HG03097 (cell line): ENCODE measurements at regions not wholly inside any gene's neighbourhood (a gene's known extent, or its start where the extent isn't known, plus 50 kb on each side); places are given as distances from the start of the nearest gene placed in this dataset.

Source experiments
- ATAC-seq: cut with Tn5 transposase; IDR thresholded peaks from one replicate; pipeline ENCODE4 v1.9.1; 2021; ENCODE audit not compliant: unreplicated experiment, low FRiP score

DNA sequence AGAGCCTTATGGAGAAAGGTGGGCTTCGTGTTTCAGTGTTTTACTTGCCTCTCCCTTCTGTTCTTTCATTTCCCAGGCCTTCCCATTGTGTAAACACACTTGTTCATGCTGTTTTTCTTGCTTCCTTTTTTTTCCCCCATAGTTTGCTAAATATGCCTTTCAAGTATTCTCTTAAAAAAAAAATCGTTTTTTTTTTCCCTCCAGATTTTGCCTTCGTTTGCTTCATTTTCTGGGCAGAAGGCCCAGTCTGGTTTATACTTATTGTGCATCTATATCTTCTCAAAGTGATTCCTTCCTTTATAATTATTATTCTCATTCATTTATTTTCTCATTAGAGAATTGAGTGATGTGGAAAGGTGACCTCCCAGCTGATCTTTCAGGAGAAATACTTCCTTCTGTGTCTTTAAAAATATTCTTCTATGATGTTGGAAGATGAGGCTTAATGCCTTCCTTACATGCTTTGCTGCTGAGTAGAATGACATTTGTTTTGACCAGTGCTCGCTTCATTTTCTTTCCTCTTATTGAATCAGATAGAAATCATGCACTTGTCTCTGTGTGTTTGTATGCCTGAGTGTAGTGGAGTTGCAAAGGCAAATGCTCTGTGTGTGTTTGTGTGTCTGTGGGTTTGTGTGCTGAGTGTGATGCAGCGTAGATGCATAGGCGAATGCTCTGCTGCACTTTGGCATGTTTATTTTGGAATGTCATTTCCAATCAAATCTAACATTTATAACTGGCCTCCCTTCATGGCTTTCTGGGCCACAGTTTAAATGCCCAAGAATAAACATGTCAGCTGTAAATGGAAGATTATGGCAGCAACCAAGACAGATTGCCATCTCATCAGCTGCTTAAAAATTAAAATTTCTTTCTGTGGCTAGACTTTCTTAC, 591.4 kb downstream of the FGF9 start:
- ATAC-seq: no peak

- no peak for ATAC-seq
Observed at GRCh38 chr13:22263185-22263584, 592.3 kb downstream of the FGF9 start.

DNA sequence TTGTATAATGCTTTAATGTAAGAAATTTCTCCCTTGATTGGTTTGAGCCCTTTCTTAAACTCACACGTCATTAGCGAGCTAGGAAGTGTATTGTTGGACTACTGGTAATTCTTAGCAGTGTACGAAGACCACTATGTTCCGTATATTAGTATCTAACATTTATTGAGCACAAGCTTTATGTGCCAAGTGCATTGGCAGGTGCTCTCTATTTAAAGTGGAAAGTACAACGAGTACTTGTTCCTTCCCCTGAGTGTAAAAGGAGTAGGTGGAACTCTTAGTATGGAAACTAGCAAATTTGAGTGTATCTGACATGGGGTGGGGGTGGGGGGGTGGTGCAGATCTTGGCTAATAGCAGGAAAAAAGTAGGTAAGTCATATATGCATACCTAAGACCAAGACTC, 594.7 kb downstream of the FGF9 start:
- no peak for ATAC-seq

DNA sequence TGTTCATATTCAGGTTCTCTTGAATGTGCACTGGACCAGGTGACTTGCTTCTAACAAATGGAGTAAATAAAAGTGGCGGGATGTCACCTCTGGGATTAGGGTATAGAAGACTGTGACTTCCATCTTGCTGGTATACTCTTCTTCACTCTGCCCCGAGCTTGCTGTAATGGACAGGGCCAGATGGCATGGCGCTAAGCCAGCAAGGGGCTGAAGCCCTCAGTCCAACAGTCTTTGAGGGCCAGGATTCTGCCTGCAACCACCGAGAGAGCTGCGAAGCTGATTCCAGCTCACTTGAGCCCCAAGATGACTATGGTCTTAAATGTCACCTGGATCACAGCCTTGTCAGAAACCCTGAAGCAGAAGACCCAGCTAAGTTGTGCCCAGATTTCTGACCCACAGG, 600.0 kb downstream of the FGF9 start:
- ATAC-seq: no peak

- no peak for ATAC-seq
Observed at GRCh38 chr13:22271903-22272302, 601.0 kb downstream of the FGF9 start.

GRCh38 chr13:22275393-22275792, 604.5 kb downstream of the FGF9 start:
- ATAC-seq: no peak

- no peak for ATAC-seq
Observed at GRCh38 chr13:22276616-22277015, 605.7 kb downstream of the FGF9 start.

DNA sequence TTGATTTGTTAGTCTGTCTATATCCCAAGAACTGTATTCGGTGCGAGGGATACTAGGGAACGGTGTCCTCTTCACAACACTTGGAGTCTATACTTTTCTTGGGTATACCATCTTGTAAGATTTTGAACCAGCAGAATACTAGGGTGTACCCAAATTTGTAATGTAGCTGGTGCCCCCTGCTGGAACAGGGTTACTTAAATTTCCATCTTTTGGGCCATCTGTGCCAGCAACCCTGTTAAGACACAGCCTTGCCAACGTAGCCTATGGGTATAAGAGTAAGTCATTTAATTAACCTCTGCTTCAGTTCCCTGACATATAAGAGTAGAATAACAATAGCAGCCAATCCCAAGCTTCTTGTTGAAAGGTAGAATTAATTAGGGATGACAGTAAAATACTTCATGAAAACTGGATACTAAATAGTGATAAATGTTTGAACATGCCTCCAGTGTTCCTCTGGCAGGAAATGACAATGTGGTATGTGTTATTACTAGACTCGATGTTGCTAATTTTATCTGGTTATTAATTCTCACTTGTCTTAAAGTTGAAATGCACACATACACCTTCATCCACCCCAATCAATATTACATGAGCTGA, 607.6 kb downstream of the FGF9 start:
- no peak for ATAC-seq

GRCh38 chr13:22285867-22286266, 615.0 kb downstream of the FGF9 start:
- no peak for ATAC-seq

GRCh38 chr13:22286338-22286737, 615.5 kb downstream of the FGF9 start:
- ATAC-seq: no peak

DNA sequence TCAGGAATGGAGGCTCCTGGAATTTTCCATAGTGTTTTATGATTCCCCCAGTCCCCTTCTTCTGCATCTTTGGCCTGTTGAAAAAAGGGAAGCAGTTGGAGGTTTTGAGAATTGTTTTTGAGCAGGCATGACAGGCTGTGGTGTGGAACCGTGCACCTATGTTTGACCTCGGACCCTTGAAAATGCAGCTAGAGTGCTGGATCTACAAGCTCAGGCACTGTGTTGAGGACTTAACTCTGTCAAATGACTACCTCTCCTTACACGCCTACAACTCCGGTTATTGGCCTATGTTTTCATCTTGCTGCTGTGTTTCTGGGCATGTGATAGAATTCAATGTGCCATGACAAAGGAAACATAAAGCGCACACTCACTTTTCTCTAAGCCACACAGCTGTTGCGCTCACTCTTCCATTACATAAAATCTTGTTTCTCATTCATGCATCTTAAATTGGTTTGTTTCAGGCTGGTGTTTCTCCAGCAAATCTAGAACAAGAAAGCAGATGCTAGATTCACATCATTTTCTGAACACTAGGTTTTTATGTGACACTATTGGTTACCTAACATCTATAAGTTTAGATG, 616.6 kb downstream of the FGF9 start:
- ATAC-seq: no peak

- no peak for ATAC-seq
Observed at GRCh38 chr13:22288496-22288895, 617.6 kb downstream of the FGF9 start.

GRCh38 chr13:22289711-22290110, 618.8 kb downstream of the FGF9 start:
- ATAC-seq: no peak

- no peak for ATAC-seq
Observed at GRCh38 chr13:22298530-22298929, 627.7 kb downstream of the FGF9 start.

DNA sequence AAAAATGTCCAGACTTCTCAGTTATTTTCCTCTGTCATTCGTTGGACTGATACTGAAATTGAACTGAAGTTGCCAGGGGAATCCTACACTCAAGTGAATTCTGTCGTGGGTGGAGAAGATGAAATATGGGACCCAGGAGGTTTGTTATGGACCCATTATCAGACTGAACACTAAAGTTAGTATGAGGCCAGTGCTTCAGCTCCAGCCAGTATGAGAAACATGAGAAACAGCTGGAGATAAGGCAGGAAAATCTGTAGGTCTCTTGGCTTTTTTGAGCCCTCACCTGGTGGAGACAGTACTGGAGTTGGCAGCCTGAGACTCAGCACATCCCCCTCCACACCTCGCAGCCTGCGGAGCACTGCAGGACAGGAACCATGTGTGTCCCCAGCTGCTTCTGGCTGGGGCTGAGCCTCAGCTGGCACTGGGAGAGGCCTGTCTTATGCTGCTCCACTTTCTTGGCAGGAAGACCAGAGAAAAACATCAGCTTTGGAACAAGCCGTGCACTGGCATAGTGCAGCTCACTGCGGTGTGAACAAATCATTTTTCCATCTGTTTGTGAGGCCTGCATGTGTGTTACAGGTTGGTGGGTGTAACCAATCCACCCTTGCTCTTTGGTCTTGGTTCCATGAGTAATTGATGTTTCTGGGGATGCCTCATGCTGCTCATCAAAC, 641.0 kb downstream of the FGF9 start:
- no peak for ATAC-seq

GRCh38 chr13:22312405-22312803, 641.5 kb downstream of the FGF9 start:
- no peak for ATAC-seq

DNA sequence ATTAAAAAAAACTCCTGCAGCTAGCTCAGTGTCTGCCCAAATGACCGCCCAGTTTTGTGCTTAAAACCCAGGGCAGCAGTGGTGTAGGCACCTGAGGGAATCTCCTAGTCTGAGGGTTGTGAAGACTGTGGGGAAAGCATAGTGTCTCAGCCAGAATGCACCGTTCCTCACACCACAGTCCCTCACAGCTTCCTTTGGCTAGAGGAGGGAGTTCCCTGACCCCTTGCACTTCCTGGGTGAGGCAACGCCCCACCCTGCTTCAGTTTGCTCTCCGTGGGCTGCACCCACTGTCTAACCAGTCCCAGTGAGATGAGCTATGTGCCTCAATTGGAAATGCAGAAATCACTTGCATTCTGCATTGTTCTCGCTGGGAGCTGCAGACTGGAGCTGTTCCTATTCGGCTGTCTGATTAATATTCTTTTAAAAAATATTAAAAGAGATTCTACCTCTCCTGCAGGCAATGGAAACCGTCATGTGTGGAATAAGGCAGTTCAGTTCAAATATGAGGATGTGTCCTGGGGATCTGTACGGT, 645.7 kb downstream of the FGF9 start:
- ATAC-seq: no peak

- no peak for ATAC-seq
Observed at GRCh38 chr13:22320991-22321390, 650.1 kb downstream of the FGF9 start.

DNA sequence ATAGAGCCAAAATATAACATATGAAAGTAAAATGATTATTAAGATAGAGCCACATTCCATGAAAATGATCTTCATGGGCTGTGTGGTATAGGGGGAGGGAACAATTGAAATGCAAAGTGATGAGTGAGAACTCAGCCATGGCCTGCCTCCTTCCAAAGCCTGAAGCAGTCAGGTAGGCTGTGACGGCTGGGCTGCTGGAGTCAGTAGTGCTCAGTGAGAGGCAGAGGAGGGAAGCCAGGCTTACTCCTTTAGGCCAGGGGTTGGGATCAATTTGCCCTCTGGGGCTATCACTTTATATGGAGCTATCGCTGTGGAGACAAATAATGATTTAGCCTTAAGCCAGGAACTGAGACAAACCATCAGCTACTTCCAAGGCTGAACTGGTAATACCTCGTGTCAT, 654.9 kb downstream of the FGF9 start:
- ATAC-seq: no peak

DNA sequence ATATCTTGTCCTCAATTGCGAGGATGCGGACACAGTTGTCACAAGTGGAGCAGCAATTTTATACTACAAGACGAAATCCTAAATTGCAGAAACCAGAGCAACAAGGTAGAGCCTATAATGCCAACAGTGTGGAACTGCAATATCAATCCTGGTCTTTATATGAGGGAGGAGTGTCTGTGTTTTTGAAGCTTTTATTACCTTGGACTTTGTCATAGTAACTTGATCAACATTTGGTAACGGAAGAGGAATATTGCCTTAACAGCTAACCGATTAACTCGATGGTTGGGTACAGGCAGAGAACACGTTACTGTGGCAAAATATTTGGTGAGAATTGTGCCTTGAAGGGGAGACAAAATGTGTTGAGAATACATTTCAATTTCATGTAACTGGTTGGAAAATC, 661.5 kb downstream of the FGF9 start:
- ATAC-seq: no peak

- ATAC-seq: no peak
Observed at GRCh38 chr13:22336460-22336859, 665.6 kb downstream of the FGF9 start.
